ENCODE measurements at regions not wholly inside any gene's neighbourhood (a gene's known extent, or its start where the extent isn't known, plus 50 kb on each side); places are given as distances from the start of the nearest gene placed in this dataset.
"Not testable (repeated sequence)": the region's sequence is repeated elsewhere in the genome, so short reads cannot be mapped to it uniquely, and the experiment has no call there.

DNA sequence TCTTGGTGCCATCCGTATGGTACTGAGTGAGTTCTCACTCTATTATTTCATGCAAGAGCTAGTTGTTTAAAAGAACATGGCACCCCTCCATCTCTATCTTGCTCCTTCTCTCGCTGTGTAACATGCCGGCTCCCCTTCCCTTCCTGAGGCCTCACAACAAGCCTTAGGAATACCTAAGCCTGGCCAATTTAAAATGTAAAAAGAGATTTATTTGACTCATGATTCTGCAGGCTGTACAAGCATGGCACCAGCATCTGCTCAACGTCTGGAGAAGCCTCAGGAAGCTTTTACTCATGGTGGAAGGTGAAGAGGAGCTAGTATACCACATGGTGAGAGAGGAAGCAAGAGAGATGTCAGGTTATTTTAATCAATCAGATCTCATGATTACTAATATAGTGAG is 90.4 kb upstream of the NUDT10 start:
- DNase-seq (no peak), ATAC-seq (no peak)
- Histone ChIP-seq H3K4me1 (no peaks in the 10 kb centered on the region), H3K36me3 (no peaks in the 10 kb centered on the region), H3K27me3 (no peaks in the 10 kb centered on the region), H3K4me3 (no peak overlapping the region), H3K27ac (no peak overlapping the region), H3K9me3 (no peaks in the 10 kb centered on the region)
- intact Hi-C loops (cut with DNase I) = no loop called here
- TF ChIP-seq, protein P1, sequence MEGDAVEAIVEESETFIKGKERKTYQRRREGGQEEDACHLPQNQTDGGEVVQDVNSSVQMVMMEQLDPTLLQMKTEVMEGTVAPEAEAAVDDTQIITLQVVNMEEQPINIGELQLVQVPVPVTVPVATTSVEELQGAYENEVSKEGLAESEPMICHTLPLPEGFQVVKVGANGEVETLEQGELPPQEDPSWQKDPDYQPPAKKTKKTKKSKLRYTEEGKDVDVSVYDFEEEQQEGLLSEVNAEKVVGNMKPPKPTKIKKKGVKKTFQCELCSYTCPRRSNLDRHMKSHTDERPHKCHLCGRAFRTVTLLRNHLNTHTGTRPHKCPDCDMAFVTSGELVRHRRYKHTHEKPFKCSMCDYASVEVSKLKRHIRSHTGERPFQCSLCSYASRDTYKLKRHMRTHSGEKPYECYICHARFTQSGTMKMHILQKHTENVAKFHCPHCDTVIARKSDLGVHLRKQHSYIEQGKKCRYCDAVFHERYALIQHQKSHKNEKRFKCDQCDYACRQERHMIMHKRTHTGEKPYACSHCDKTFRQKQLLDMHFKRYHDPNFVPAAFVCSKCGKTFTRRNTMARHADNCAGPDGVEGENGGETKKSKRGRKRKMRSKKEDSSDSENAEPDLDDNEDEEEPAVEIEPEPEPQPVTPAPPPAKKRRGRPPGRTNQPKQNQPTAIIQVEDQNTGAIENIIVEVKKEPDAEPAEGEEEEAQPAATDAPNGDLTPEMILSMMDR (IDR thresholded peaks at IDR 0.05) = no peak

DNA sequence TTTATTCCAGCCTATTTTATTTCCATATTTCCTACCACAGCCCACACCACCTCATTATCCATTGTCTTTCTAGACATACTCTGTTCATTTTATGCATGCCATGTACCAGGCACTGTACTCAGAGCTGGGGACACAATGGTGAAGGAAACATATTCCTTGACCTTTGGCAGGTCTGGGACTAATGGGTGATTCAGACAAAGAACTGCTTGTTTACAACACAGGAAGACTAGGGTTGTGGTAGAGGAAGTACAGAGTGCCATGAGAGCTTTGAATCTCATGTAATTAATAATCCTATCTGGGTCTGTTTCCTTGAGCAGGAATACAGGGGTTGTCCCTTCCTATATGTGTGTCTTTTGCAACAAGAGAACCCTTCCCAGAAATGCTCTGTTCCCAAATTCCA is 75.1 kb upstream of the NUDT10 start:
- intact Hi-C loops (cut with DNase I) = no loop called here
- H3K9me3 ChIP-seq = no peaks in the 10 kb centered on the region
- H3K36me3 ChIP-seq = no peaks in the 10 kb centered on the region
- no peak for ATAC-seq
- no peak overlapping the region for H3K4me3 ChIP-seq
- H3K27ac ChIP-seq = no peak overlapping the region
- H3K4me1 ChIP-seq = no peaks in the 10 kb centered on the region
- TF ChIP-seq, protein P1 (IDR thresholded peaks at IDR 0.05) = no peak
- DNase-seq = no peak
- H3K27me3 ChIP-seq = no peaks in the 10 kb centered on the region

DNA sequence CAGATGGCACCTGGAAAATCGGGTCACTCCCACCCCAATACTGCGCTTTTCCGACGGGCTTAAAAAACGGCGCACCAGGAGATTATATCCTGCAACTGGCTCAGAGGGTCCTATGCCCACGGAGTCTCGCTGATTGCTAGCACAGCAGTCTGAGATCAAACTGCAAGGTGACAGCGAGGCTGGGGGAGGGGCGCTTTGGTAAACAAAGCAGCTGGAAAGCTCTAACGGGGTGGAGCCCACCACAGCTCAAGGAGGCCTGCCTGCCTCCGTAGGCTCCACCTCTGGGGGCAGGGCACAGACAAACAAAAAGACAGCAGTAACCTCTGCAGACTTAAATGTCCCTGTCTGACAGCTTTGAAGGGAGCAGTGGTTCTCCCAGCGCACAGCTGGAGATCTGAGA is 70.4 kb upstream of the NUDT10 start:
- ATAC-seq; H3K27ac ChIP-seq; intact Hi-C loops (cut with DNase I): not testable (repeated sequence)

DNA sequence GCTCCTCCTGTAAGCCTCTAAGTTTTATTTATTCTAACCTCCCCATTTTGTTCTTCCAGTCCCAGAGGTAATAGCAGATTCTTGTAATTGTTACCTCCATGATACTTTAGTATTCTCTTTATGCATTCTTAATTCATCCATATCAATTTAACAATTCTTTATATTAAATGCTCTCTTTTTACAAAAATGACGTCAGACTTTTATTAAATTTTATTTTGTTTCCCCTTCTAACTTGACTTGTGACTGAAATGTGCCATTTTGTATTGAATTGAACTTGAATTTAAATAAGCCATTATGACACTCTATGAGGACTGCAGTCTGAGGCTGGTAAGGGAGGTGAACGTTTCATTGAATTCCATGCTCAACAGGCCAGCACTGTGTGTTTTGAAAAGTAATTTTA is 60.0 kb upstream of the NUDT10 start:
- intact Hi-C loops (cut with DNase I) = no loop called here
- Histone ChIP-seq H3K9me3 (no peaks in the 10 kb centered on the region), H3K27ac (no peak overlapping the region), H3K36me3 (no peaks in the 10 kb centered on the region), H3K4me3 (no peak overlapping the region), H3K4me1 (no peaks in the 10 kb centered on the region), H3K27me3 (no peaks in the 10 kb centered on the region)
- ATAC-seq = no peak
- no peak for DNase-seq
- TF ChIP-seq, protein P1 (IDR thresholded peaks at IDR 0.05) = no peak

More for the DNA sequence above, 70.4 kb upstream of the NUDT10 start:
- not testable (repeated sequence) for H3K4me1 ChIP-seq, H3K4me3 ChIP-seq, H3K36me3 ChIP-seq, H3K9me3 ChIP-seq, H3K27me3 ChIP-seq, DNase-seq

DNA sequence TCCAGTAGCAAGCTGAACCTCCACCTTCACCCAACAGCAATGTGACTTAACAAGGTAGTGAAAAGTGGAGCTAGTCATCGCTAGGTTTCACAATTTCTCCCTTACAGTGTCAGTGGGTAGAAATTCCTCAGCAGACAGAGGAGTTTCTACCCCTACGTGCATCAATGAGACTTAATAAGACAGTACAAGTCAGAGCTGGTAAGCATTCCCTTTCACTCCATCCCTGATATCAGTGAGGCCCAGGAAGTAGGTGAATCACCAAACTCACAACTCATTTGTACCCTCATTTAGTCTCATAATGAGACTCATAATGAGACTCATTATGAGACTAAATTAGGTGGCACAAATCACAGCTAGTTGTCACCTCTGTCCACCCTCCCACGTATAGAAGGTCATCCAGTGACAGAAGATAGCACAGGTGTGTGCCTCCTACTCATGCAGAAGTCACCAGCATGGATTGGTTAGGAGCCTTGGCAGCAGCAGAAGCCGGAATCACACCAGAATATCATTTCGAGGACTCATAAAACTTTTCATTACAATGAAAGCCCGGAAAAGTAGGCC is 50.8 kb upstream of the NUDT10 start:
- ATAC-seq = no peak
- no peak overlapping the region for H3K27ac ChIP-seq

More for the DNA sequence above, 50.8 kb upstream of the NUDT10 start:
- Histone ChIP-seq H3K4me3 (no peak overlapping the region), H3K36me3 (no peaks in the 10 kb centered on the region), H3K4me1 (no peaks in the 10 kb centered on the region), H3K27me3 (no peaks in the 10 kb centered on the region), H3K9me3 (no peaks in the 10 kb centered on the region)
- DNase-seq = no peak
- TF ChIP-seq, protein P1 (IDR thresholded peaks at IDR 0.05) = no peak
- intact Hi-C loops (cut with DNase I) = no loop called here

Measured in upper lobe of right lung (tissue), 1 donor.